SK-N-SH treated with all-trans-retinoic acid at 6 μM for 48 hours (cell line): ENCODE measurements at regions not wholly inside any gene's neighbourhood (a gene's known extent, or its start where the extent isn't known, plus 50 kb on each side); places are given as distances from the start of the nearest gene placed in this dataset.

Experiments used
- ATAC-seq: fragments of 200-7000 bp; cut with Tn5 transposase; 3 replicates; pipeline ENCODE4 v1.9.1; 2020; ENCODE audit warnings: mild to moderate bottlenecking, moderate library complexity
- ARNTL ChIP-seq: fragments of 450-650 bp; formaldehyde crosslinking; IDR thresholded peaks from 2 replicates; pipeline ENCODE4 v1.5.0; 2020; ENCODE audit warnings: low read depth, mild to moderate bottlenecking, moderate library complexity, borderline replicate concordance
- BACH2 ChIP-seq: fragments of 250-450 bp; sonication (Bioruptor Pico); IDR thresholded peaks from 2 replicates; pipeline ENCODE4 v1.9.0; 2021; ENCODE audit warnings: mild to moderate bottlenecking, borderline replicate concordance
- CREB5 ChIP-seq: fragments of 250-450 bp; sonication (Bioruptor Pico); IDR thresholded peaks from 2 replicates; pipeline ENCODE4 v1.5.1; 2020; ENCODE audit warnings: low read depth, mild to moderate bottlenecking, moderate library complexity
- CSDC2 ChIP-seq: fragments of 250-450 bp; sonication (Bioruptor Pico); IDR thresholded peaks from 2 replicates; pipeline ENCODE4 v1.5.0; 2020; ENCODE audit warnings: mild to moderate bottlenecking, moderate library complexity
- CSRNP3 ChIP-seq: fragments of 250-450 bp; sonication (Bioruptor Pico); IDR thresholded peaks from 2 replicates; pipeline ENCODE4 v1.5.1; 2021; ENCODE audit warnings: mild to moderate bottlenecking, moderate library complexity
- ESRRG ChIP-seq: fragments of 250-450 bp; sonication (Bioruptor Pico); IDR thresholded peaks from 2 replicates; pipeline ENCODE4 v1.6.1; 2021; ENCODE audit warnings: mild to moderate bottlenecking
- GLIS3 ChIP-seq: fragments of 250-450 bp; sonication (Bioruptor Pico); IDR thresholded peaks from 2 replicates; pipeline ENCODE4 v1.5.0; 2020; ENCODE audit warnings: mild to moderate bottlenecking, moderate library complexity
- ISL1 ChIP-seq: fragments of 250-450 bp; sonication (Bioruptor Pico); IDR thresholded peaks from 2 replicates; pipeline ENCODE4 v2.1.2; 2022; ENCODE audit warnings: mild to moderate bottlenecking, moderate library complexity
- OSR1 ChIP-seq: fragments of 250-450 bp; sonication (Bioruptor Pico); IDR thresholded peaks from 2 replicates; pipeline ENCODE4 v1.8.0; 2022; ENCODE audit warnings: moderate library complexity, mild to moderate bottlenecking, inconsistent platforms
- PATZ1 ChIP-seq: fragments of 250-450 bp; sonication (Bioruptor Pico); IDR thresholded peaks from 2 replicates; pipeline ENCODE4 v1.8.0; 2020; ENCODE audit warnings: mild to moderate bottlenecking, moderate library complexity, borderline replicate concordance
- POU6F1 ChIP-seq: fragments of 250-450 bp; sonication (Bioruptor Pico); IDR thresholded peaks from 2 replicates; pipeline ENCODE4 v1.8.0; 2021; ENCODE audit warnings: low read depth, mild to moderate bottlenecking, moderate library complexity, borderline replicate concordance
- RARB ChIP-seq: fragments of 250-450 bp; sonication (Bioruptor Pico); IDR thresholded peaks from 2 replicates; pipeline ENCODE4 v1.8.0; 2021; ENCODE audit warnings: mild to moderate bottlenecking, moderate library complexity
- SNAI2 ChIP-seq: fragments of 250-450 bp; sonication (Bioruptor Pico); IDR thresholded peaks from 2 replicates; pipeline ENCODE4 v1.5.0; 2020; ENCODE audit warnings: mild to moderate bottlenecking, moderate library complexity
- TCF4 ChIP-seq: fragments of 250-450 bp; sonication (Bioruptor Pico); IDR thresholded peaks from 2 replicates; pipeline ENCODE4 v1.8.0; 2021; ENCODE audit warnings: mild to moderate bottlenecking, moderate library complexity, borderline replicate concordance
- TOX ChIP-seq: fragments of 250-450 bp; sonication (Bioruptor Pico); IDR thresholded peaks from 2 replicates; pipeline ENCODE4 v1.8.0; 2021; ENCODE audit warnings: mild to moderate bottlenecking, moderate library complexity, borderline replicate concordance
- TSHZ2 ChIP-seq: fragments of 250-450 bp; sonication (Bioruptor Pico); IDR thresholded peaks from 2 replicates; pipeline ENCODE4 v1.5.0; 2020; ENCODE audit warnings: mild to moderate bottlenecking, moderate library complexity
- ZC3H10 ChIP-seq: fragments of 250-450 bp; sonication (Bioruptor Pico); IDR thresholded peaks from 2 replicates; pipeline ENCODE4 v1.5.1; 2021; ENCODE audit warnings: mild to moderate bottlenecking, moderate library complexity
- ZFP3 ChIP-seq: fragments of 250-450 bp; sonication (Bioruptor Pico); IDR thresholded peaks from 2 replicates; pipeline ENCODE4 v1.5.0; 2020; ENCODE audit warnings: mild to moderate bottlenecking, moderate library complexity
- ZFP30 ChIP-seq: fragments of 450-650 bp; formaldehyde crosslinking; IDR thresholded peaks from 2 replicates; pipeline ENCODE4 v1.5.0; 2022; ENCODE audit warnings: mild to moderate bottlenecking, moderate library complexity
- ZNF565 ChIP-seq: fragments of 450-650 bp; formaldehyde crosslinking; conservative IDR thresholded peaks from 2 replicates; pipeline ENCODE4 v1.5.0; 2020; ENCODE audit warnings: low read depth, mild to moderate bottlenecking, moderate library complexity
- ZNF70 ChIP-seq: fragments of 450-650 bp; formaldehyde crosslinking; IDR thresholded peaks from 2 replicates; pipeline ENCODE4 v1.5.0; 2020; ENCODE audit warnings: mild to moderate bottlenecking, moderate library complexity

GRCh38 chr5:91500758-91501157 lies 117.6 kb upstream of the ARRDC3 start:
- no peak for ATAC-seq
- TF ChIP-seq RARB (CRISPR knock-in tag) (no peak), ZFP30 (CRISPR knock-in tag) (no peak), GLIS3 (CRISPR knock-in tag) (no peak), BACH2 (CRISPR knock-in tag) (no peak), TSHZ2 (CRISPR knock-in tag) (no peak), POU6F1 (CRISPR knock-in tag) (no peak), SNAI2 (CRISPR knock-in tag) (no peak), ESRRG (no peak), CREB5 (no peak), TOX (no peak)

GRCh38 chr5:91499943-91500531 lies 116.9 kb upstream of the ARRDC3 start:
- TF ChIP-seq PATZ1 (CRISPR knock-in tag) (no peak), ZNF565 (CRISPR knock-in tag) (no peak), POU6F1 (CRISPR knock-in tag) (no peak), ZNF70 (no peak), TSHZ2 (CRISPR knock-in tag) (no peak), TCF4 (CRISPR knock-in tag) (no peak), ZC3H10 (CRISPR knock-in tag) (no peak), CREB5 (no peak), ISL1 (CRISPR knock-in tag) (no peak), CSDC2 (CRISPR knock-in tag) (no peak), ZFP3 (no peak), ZFP30 (CRISPR knock-in tag) (no peak), OSR1 (CRISPR knock-in tag) (no peak), SNAI2 (CRISPR knock-in tag) (no peak), RARB (CRISPR knock-in tag) (no peak), TOX (no peak), CSRNP3 (no peak), BACH2 (CRISPR knock-in tag) (no peak), ESRRG (no peak), ARNTL (no peak)

More at GRCh38 chr5:91499943-91500531, 116.9 kb upstream of the ARRDC3 start:
- peak; percentile 84 for ATAC-seq
